DOHH2 (cell line): ENCODE measurements at regions not wholly inside any gene's neighbourhood (a gene's known extent, or its start where the extent isn't known, plus 50 kb on each side); places are given as distances from the start of the nearest gene placed in this dataset.
A peak's percentile ranks its signal among the peaks of the same experiment; 100 is the strongest.

ENCODE experiments used
- H3F3A ChIP-seq: fragments of 200-600 bp; sonication (generic), shearing (Covaris generic); 2 replicates; pipeline ENCODE4 v1.6.0; 2016; ENCODE audit warnings: antibody characterized with exemption, mild to moderate bottlenecking; ENCODE audit not compliant: control insufficient read depth, insufficient read depth
- H3K27ac ChIP-seq: fragments of 200-600 bp; sonication (generic); 2 replicates; pipeline ENCODE4 v1.5.1; 2014; ENCODE audit warnings: low read depth, mild to moderate bottlenecking, low read length, moderate library complexity
- H3K27me3 ChIP-seq: fragments of 200-600 bp; sonication (generic); 2 replicates; pipeline ENCODE4 v1.6.1; 2014; ENCODE audit warnings: mild to moderate bottlenecking, low read length, mixed read lengths; ENCODE audit not compliant: control insufficient read depth
- H3K36me3 ChIP-seq: fragments of 200-600 bp; sonication (generic); 2 replicates; pipeline ENCODE4 v1.6.1; 2014; ENCODE audit warnings: mild to moderate bottlenecking, low read length, moderate library complexity, mixed read lengths; ENCODE audit not compliant: control insufficient read depth
- H3K4me1 ChIP-seq: fragments of 200-600 bp; sonication (generic); 2 replicates; pipeline ENCODE4 v1.6.1; 2014; ENCODE audit warnings: mild to moderate bottlenecking, low read length, mixed read lengths; ENCODE audit not compliant: control insufficient read depth
- H3K4me2 ChIP-seq: fragments of 200-600 bp; sonication (generic); 2 replicates; pipeline ENCODE4 v1.6.0; 2014; ENCODE audit warnings: mild to moderate bottlenecking, low read length, moderate library complexity
- H3K4me3 ChIP-seq: fragments of 200-600 bp; sonication (generic); 2 replicates; pipeline ENCODE4 v1.5.1; 2014; ENCODE audit warnings: mild to moderate bottlenecking, low read length, mixed read lengths
- H3K79me2 ChIP-seq: fragments of 200-600 bp; sonication (generic); 2 replicates; pipeline ENCODE4 v1.6.1; 2014; ENCODE audit warnings: mild to moderate bottlenecking, low read length, mixed read lengths; ENCODE audit not compliant: control insufficient read depth
- H3K9me2 ChIP-seq: fragments of 200-600 bp; sonication (generic); replicated peaks from 2 replicates; pipeline ENCODE4 v1.6.1; 2014; ENCODE audit warnings: mild to moderate bottlenecking, low read length, mixed read lengths; ENCODE audit not compliant: control insufficient read depth
- H3K9me3 ChIP-seq: fragments of 200-600 bp; sonication (generic); 2 replicates; pipeline ENCODE4 v1.6.1; 2014; ENCODE audit warnings: antibody characterized with exemption, low read length, mixed read lengths; ENCODE audit not compliant: control insufficient read depth, insufficient read depth
- H4K20me1 ChIP-seq: fragments of 200-600 bp; sonication (generic); 2 replicates; pipeline ENCODE4 v1.6.0; 2014; ENCODE audit warnings: low read depth, mild to moderate bottlenecking, antibody characterized with exemption, low read length, moderate library complexity; ENCODE audit not compliant: control insufficient read depth, insufficient read depth
- CTCF ChIP-seq: fragments of 200-600 bp; sonication (generic); IDR thresholded peaks from one replicate; pipeline ENCODE4 v1.5.1; 2014; ENCODE audit warnings: antibody characterized with exemption, mild to moderate bottlenecking, low read depth, low read length; ENCODE audit not compliant: poor library complexity, severe bottlenecking
- EZH2phosphoT487 ChIP-seq: fragments of 200-600 bp; sonication (generic); IDR thresholded peaks from 2 replicates; pipeline ENCODE4 v1.6.1; 2017; ENCODE audit warnings: borderline replicate concordance, mild to moderate bottlenecking, antibody characterized with exemption, low read length, moderate library complexity, mixed read lengths

GRCh38 chr2:125280265-125280664 is 1255.2 kb downstream of the CNTNAP5 start:
- H3K27me3 ChIP-seq = no peaks in the 10 kb centered on the region
- TF ChIP-seq EZH2phosphoT487 (no peak), CTCF (no peak)
- no peaks in the 10 kb centered on the region for H3F3A ChIP-seq
- no peaks in the 10 kb centered on the region for H3K4me1 ChIP-seq
- H3K36me3 ChIP-seq = no peaks in the 10 kb centered on the region
- no peak overlapping the region for H3K4me3 ChIP-seq
- H3K9me3 ChIP-seq = no peaks in the 10 kb centered on the region; the same call in 1 of the 2 replicates
- H3K79me2 ChIP-seq = no peaks in the 10 kb centered on the region
- H4K20me1 ChIP-seq = no peaks in the 10 kb centered on the region
- H3K9me2 ChIP-seq = no peaks in the 10 kb centered on the region; the same call in 1 of the 2 replicates
- H3K27ac ChIP-seq = no peak overlapping the region
- H3K4me2 ChIP-seq = no peak overlapping the region

- TF ChIP-seq CTCF = no peak
- no peak for TF ChIP-seq EZH2phosphoT487
- H3K79me2 ChIP-seq = no peaks in the 10 kb centered on the region
- H4K20me1 ChIP-seq = no peaks in the 10 kb centered on the region
- H3K4me3 ChIP-seq = no peak overlapping the region
- H3F3A ChIP-seq = no peaks in the 10 kb centered on the region
- no peak overlapping the region for H3K4me2 ChIP-seq
- no peak overlapping the region for H3K27ac ChIP-seq
- H3K4me1 ChIP-seq = no peaks in the 10 kb centered on the region
- H3K9me2 ChIP-seq = no peaks in the 10 kb centered on the region; the same call in 1 of the 2 replicates
- no peaks in the 10 kb centered on the region for H3K36me3 ChIP-seq
- no peaks in the 10 kb centered on the region; the same call in 1 of the 2 replicates for H3K9me3 ChIP-seq
- H3K27me3 ChIP-seq = no peaks in the 10 kb centered on the region
Measured at GRCh38 chr2:125281242-125281641, 1256.2 kb downstream of the CNTNAP5 start.

- Histone ChIP-seq H3F3A (no peaks in the 10 kb centered on the region), H3K79me2 (no peaks in the 10 kb centered on the region), H3K4me2 (no peak overlapping the region), H3K4me3 (no peak overlapping the region), H3K36me3 (no peaks in the 10 kb centered on the region), H3K27ac (no peak overlapping the region), H3K9me3 (peaks cover 3% of the 10 kb centered on the region; the same call in 1 of the 2 replicates), H3K9me2 (no peaks in the 10 kb centered on the region), H4K20me1 (no peaks in the 10 kb centered on the region), H3K27me3 (no peaks in the 10 kb centered on the region), H3K4me1 (no peaks in the 10 kb centered on the region)
- TF ChIP-seq EZH2phosphoT487 (no peak), CTCF (peak; percentile 13)
Measured at GRCh38 chr2:125296742-125297141, 1271.7 kb downstream of the CNTNAP5 start.
